GM19438 (cell line): ENCODE measurements at regions not wholly inside any gene's neighbourhood (a gene's known extent, or its start where the extent isn't known, plus 50 kb on each side); places are given as distances from the start of the nearest gene placed in this dataset.
"Not testable (repeated sequence)": the region's sequence is repeated elsewhere in the genome, so short reads cannot be mapped to it uniquely, and the experiment has no call there.

Source experiments
- ATAC-seq: cut with Tn5 transposase; IDR thresholded peaks from one replicate; pipeline ENCODE4 v1.9.1; 2021; ENCODE audit warnings: low read depth; ENCODE audit not compliant: unreplicated experiment

DNA sequence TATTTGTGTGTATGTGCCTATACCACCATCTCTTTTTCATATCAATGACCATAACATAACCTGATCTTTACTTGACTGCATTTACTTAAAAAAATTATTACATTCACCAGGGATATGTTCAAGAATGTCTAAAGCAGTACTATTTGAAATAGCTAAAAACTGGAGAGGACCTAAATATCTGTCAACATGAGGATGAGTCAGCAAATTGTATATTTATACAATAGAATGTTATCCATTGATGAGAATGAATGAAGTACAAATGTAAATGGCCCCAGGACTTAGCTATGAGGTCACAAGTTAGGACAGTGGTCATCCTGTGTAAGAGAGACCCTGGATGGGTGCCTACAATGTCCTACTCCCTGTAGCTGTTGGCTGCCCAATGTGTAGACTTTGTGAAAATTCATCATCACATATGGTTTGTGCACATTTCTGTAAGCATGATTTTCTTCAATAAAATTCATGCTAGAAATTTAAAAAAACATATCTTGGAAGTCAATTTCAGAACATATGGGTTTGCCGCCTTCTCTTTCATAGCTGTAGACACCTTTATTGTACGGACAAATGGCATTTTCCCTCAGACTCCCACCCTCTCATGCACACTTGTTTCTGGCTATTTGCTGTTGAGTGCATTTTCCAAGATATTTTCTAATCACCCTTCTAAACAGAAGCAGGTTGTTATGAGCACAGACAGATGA is 202.4 kb downstream of the CDH26 start:
- ATAC-seq = no peak

DNA sequence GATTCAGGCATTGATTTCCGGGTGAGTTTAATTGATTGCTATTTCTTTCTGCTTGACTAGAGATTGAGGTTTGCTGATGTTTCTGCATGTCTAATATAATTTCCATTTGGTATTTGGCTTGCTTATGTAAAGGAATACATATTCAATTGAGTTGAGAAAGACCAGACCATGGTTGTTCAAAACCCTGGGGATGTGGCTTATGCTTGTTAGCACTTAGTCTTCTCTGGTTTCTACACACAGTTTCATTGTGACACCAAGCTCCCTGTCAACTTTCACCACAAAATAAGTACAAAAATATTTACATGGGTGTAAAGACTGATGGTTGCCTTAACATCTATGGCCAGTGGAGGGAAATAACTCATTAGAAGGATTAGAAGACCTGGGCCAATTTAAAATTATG is 209.6 kb downstream of the CDH26 start:
- ATAC-seq = no peak

DNA sequence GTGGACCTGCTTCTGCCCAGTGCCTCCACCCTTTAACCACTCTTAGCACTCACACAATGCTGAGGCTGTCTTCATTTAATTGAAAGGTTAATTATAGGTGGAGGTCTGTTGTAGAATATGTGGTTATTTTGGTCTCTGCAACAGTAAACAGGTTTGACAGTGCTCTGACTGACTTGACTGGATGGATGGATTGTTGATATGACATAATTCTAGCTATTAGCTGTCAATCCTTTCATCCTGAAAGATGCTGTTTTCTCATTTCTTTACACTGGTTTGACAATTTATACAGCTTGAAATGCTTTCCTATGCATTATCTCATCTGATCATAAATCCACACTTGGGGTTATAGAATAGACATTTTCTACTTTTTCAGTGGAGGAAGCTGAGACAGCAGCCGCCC is 210.7 kb downstream of the CDH26 start:
- ATAC-seq = no peak

DNA sequence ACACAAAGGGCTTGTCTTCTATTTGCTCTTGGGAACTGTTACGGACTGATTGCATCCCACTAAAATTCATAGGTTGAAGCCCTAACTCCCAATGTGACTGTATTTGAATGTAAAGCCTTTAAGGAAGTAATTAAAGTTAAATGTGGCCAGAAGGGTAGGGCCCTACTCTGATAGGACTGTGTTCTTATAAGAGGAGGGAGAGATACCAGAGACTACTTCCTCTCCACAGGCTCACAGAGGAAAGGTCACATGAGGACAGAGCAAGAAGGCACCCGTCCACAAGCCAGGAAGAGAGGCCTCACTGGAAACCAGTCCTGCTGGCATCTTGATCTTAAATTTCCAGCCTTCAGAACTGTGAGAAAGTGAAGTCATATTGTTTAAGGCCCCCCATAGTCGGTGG is 211.9 kb downstream of the CDH26 start:
- ATAC-seq = no peak

DNA sequence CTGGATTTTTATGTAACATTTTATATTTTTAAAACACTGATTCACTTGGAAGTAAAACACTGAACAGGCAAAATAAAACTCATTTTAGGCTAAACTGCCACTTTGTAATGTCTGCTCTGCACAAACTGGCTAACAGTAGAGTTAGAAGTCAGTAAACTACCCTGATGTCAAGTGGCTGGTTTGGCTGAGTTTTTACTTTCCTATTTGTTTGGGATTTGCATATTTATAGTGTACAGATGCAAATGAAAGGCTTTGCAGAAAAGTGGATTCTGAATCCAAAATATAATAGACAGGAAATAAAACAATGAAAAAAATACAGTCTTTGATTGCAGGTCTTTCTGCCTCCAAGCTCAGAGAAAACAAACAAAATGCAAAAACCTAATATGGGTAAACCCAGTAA is 213.1 kb downstream of the CDH26 start:
- ATAC-seq = no peak

DNA sequence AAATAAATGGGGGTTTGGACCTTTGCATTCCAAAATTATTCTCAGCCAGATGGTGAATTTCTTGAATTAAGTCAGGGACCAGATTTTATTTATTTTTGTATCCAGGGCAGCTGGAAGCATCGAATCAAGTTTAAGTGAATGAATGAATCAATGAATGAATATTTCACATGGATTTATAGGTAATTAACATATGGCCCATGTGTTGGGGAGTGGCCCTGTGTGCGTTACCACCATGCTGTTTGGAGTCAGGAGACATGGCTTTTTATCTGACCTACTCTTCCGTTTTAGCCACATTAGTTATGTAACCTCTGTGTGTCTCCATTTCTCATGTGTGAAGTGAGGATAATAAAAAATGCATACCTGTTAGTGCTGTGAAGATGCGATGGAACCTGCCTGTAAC is 213.5 kb downstream of the CDH26 start:
- no peak for ATAC-seq

DNA sequence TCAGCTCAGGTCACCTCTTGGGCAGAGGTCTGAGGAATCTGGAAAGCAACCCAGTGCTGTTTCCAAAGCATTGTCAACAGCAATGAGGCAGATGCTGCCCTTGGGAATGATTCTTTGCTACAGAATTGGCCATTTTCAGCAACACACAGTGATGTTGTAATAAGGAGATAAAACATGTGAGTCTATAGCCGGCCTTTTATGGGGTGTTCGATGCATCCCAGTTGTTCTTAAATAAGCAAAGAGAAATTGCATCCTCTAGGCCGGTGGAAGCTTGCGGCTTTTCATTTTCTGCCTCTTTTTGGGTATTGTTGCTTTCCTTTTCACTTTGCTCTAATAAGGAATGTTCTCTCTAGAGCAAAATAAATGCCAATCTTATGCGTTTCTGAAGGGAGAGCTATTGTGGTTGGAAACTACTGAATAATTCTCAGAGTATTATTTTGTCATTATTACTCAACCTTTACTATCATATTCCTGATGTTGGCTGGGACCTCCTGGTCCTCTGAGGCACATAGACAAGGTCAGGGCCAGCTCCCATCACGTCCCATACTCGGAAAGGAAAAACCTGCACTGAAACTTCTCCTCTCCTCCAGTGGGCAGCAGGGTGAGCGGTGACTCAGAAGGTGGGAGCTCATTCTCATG is 214.2 kb downstream of the CDH26 start:
- ATAC-seq = no peak

DNA sequence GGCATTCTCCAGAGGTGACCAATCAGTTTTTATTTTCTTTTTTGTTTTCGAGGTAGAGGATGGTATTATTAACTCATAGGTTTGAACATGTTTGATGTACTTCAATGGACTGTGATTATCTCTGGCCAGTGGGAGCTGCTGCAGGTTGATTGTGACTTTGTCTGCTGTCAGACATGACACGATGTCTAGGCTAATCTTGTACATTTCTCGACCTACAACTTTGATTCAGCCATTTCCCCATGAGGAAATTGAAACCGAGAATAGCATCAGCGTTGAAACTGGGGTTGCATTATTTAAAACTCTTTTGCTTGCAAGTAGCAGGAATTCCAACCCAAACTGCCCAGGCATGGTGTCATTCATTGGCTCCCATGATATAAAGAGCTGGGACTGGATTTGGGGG is 218.9 kb downstream of the CDH26 start:
- ATAC-seq = no peak

DNA sequence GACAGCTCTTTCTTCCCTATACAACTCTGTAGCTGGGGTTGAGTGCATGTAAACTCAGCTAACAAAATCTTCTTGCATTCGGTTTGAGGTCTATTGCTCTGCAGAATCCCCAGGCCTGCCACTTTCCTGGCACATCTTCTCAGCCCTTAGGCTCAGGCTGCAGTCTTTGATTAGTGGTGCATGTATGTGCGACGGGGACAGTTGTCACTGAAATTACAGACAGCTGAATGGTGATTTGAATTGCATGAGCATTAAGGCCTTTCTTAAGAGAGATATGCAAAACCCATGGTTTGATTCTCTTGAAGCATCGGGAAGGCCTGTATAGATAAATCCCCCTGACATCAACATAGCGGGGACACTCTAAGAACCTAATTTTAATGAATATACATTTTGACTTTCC is 222.8 kb downstream of the CDH26 start:
- ATAC-seq = no peak

DNA sequence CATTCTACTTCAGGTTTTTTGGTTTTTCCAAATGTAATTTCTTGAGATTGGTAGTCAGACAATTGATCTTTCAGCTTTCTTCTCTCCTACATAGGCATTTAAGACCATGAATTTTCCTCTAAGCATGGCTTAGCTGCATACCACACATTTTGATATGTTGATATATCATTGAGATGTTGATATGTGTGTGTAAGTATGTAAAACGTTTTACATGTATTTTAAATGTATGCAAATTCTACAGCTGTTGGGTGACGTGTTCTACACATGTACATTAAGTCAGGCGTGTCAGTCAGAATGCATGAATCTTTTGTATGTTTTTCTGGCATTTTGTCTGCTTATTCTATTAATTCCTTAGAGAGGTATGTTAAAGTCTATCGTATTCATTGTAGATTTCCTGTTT is 228.2 kb downstream of the CDH26 start:
- no peak for ATAC-seq

DNA sequence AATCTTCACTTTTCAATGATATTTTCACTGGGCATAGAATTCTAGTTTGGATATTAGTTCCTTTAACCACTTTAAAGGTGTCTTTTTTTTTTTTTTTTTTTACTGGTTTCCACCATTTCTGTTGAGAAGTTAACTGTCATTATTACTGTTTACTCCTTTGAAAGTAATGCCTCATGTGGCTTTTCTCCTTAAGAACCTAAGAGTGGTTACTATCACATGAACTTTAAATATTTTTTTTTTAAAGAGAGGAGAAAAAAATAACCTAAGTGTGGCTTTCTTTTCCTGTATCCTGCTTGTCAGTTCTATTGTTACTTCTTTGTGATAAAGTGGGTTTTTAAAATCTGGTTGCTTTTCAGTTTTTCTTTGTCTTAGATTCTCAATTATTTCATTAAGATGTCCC is 229.5 kb downstream of the CDH26 start:
- ATAC-seq = no peak

DNA sequence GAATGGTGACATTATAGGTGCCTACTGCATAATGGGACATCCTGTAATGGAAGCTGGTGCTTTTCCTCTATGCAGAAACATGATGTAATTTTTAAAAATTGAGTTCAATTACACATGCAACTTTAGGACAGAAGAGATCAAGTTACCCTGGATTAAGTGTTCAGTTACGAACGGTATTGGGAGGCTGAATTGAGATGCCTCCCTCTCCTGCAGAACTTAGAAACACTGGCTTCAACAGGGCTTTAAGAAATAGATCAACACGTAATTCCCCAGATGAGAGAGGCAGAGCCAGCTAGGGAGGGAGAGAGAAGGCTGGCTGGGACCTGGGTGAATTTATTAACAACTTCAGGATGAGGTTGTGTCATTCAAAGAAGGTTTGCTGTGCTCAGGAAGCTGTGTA is 232.8 kb downstream of the CDH26 start:
- no peak for ATAC-seq

DNA sequence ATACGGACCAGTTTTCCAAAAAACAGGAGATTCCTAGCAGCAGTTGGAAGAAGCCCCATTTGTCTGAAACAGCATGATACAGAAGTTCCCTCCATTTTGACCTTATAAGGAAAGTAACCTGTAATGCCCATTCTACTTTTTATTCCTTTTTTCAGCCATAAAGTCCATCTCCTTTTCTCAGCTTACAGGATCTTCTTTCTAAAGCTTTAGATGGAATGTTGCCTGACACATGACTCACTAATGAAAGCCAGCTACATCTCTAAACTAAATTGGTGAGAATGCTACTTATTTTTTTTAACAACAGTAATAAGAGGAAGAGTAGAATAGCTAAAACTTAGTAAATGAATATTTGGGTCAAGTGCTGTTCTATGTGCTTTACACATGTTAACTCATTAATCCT is 234.1 kb downstream of the CDH26 start:
- ATAC-seq = no peak

DNA sequence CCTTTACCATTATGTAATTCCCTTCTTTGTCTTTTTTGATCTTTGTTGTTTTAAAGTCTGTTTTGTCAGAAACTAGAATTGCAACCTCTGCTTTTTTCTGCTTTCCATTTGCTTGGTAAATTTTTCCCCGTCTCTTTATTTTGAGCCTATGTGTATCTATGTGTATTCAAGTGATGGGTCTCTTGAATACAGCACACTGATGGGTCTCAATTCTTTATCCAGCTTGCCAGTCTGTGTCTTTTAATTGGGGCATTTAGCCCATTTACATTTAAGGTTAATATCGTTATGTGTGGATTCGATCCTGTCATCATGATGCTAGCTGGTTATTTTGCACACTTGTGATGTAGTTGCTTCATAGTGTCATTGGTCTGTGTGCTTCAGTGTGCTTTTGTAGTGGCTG is 240.9 kb downstream of the CDH26 start:
- ATAC-seq = not testable (repeated sequence)

DNA sequence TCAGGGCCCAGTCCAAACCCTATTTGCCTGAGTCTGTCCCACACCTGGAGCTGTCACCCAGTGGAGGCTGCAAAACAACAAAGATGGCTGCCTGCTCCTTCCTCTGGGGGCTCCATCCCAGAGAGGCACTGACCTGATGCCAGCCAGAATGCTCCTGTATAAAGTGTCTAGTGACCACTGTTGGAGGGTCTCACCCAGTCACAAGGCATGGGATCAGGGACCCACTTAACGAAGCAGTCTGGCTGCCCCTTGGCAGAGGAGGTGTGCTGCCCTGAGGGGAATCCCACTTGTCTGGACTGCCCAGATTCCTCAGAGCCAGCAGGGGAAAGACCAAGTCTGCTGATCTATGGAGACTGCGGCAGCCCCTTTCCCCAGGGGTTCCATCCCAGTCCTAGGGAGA is 241.6 kb downstream of the CDH26 start:
- no peak for ATAC-seq

DNA sequence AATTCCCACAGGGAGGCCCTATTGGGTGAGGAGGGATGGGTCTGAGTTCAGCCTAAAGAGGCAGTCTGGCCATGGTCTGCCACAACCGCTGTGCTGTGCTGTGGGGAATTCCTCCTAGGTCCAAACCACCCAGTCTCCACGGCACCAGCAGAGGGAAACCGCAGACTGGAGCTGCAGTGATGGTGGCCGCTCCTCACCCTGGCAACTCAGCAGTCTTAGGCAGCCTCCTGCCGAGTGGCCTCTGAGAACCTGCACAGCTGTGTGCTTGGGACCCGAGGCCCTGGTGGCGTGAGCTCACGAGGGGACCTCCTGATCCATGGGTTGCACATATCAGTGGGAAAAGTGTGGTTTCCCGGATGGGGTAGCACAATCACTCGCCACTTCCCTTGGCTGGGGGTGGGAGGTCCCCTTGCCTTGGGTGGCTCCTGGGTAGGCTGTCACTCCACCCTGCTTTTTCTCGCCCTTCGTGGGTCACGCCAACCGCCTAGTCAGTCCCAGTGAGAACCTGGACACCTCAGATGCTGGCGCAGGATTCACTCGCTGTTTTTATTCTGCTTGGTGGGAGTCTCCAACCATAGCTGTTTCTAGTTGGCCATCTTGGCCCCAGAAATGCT is 242.2 kb downstream of the CDH26 start:
- no peak for ATAC-seq

DNA sequence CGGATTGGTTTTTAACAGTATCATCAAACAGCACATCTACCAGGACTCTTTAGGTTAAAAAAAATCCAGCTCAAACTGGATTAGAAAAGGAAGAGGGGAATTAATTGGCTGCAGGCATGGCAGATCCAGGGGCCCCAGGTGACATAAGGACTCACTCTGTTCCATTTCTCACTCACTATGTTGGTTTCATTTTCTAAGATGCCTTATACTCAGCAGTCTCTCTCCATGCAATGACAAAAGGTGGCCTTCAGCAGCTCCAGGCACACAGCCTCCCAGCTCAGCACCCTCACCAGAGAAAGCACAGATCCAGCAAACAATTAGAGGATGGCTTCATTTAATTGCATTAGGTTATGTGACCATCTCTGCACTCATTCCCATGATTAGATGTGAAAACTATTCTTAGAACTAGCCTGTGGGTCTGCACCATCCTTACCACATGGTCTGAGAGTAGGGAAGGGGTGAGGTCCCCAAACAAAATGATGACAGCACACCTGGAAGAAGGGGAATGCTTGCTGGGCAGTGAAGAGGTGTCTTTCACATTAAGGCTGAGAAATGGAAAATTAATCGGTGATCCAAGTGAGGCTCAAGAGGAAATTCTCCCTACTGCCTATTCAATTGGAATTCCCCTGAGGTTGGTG is 243.1 kb downstream of the CDH26 start:
- ATAC-seq = no peak

DNA sequence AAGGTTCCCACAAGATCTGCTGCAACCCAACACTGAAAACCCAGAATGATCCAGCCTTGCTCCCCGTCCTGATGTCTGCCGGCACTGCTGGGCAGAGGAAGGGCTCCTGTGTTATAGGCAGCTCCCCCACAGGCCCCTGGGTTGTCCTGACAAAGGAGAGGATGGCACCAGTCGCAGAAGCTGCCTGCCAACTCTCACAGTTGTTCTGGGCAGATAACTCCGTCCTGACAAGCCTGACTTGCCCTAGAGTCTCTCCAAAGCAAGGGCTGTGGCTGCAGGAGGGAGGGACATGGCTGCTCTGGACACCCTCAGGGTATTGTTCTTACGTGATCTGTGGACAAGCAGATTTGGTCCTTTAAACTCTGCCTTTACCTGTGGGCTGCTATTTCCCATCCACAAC is 243.8 kb downstream of the CDH26 start:
- ATAC-seq = no peak

DNA sequence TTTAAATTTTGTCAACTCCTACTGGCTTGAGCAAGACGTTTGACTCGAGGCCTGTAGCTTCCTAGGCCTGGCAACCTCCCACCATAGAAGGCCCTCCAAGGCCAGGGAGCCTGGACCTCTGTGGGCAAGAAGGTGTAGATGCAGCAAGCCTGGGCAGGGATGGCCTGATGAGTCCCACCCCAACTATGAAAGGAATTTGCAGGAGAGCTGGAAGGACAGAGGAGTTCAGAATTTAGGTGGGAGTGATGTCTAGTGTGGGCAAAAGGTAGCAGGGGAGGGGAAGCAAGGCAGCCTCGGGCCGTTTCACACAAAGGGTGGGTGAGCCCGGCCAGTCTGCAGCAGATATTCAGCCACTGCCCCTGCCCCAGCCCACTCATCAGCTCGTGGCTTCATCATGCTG is 245.2 kb downstream of the CDH26 start:
- no peak for ATAC-seq

DNA sequence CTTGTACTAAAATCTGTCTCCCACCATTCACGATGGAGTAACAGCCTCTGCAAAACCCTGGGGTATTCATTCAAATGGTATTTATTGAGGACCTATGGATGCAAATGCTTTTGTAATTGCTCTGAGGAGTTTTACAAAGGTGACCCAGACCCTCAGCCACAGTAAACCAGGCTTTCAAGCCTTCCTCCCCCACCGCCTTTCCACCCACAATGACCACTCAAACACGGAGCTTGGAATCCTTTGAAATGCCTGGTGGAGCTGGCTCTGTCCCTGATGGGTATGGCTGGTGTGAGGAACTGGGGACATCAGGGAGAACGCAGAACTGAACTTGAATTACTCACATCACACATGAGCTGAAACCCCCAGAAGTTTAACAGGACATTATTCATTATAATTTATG is 246.4 kb downstream of the CDH26 start:
- ATAC-seq = no peak

DNA sequence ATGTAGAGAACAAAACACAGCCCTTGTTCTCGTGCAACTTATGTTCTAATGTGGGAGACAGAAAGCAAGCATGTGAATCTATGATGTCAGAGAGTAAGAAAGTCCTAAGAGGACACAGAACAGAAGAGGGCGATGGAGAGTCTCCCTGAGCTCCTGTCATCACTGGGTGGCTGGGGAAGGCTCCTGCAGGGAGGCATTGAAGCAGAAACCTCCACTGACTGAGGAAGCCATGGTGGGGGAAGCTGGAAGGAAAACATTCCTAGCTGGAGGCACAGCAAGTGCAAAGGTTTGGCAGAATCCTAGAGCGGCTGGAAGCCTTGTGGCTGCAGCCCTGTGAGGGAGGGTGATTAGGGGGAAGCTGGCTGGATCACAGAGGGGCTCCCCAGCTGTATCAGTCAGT is 248.0 kb downstream of the CDH26 start:
- no peak for ATAC-seq

DNA sequence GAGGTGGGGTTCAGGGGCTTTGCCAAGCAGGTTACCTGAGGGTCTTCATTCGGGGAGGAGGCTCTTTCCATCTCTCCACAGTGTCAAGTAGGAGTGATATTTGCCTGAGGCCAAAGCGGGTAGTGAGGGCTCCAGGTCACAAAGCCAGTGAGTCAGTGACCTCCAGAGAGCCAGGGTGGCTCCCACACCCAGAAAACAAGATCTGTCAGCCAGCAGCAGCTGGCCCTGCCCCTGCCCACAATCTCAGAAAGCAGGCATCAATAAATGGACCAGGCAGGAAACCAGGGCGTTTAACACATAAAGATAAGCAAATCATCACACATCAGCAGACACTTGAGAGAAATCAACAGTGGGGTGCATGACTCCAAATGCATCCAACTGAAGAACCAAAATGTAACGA is 250.8 kb downstream of the CDH26 start:
- no peak for ATAC-seq
